H1 (cell line): ENCODE measurements at regions not wholly inside any gene's neighbourhood (a gene's known extent, or its start where the extent isn't known, plus 50 kb on each side); places are given as distances from the start of the nearest gene placed in this dataset.

Experiments used
- ATF3 ChIP-seq: IDR thresholded peaks from 2 replicates; pipeline ENCODE4 v1.6.1; 2011; ENCODE audit warnings: low read depth, mild to moderate bottlenecking, low read length; ENCODE audit not compliant: insufficient read depth
- CHD1 ChIP-seq: IDR thresholded peaks from 2 replicates; pipeline ENCODE4 v1.6.1; 2012; ENCODE audit warnings: low read depth, low read length, improper control_type of control experiment
- EZH2 ChIP-seq: fragments of 200-600 bp; sonication (generic); IDR thresholded peaks from 2 replicates; pipeline ENCODE4 v1.7.1; 2012; ENCODE audit warnings: low read depth, mild to moderate bottlenecking, moderate library complexity, low read length, inconsistent platforms; ENCODE audit not compliant: severe bottlenecking
- GABPA ChIP-seq: IDR thresholded peaks from 2 replicates; pipeline ENCODE4 v1.6.1; 2011; ENCODE audit warnings: mild to moderate bottlenecking, low read length, moderate library complexity, borderline replicate concordance; ENCODE audit not compliant: insufficient read depth
- POLR2AphosphoS5 ChIP-seq: IDR thresholded peaks from 2 replicates; pipeline ENCODE4 v1.6.1; 2011; ENCODE audit warnings: low read depth, low read length
- RAD21 ChIP-seq, 2 experiments: IDR thresholded peaks in 1 of 2; conservative IDR thresholded peaks in 1 of 2; 2 replicates each; pipeline ENCODE4 v1.6.1; 2011; ENCODE audit warnings: low read depth in 2 of 2, low read length in 2 of 2, improper control_type of control experiment in 1 of 2, inconsistent platforms in 1 of 2, mild to moderate bottlenecking in 1 of 2, moderate library complexity in 1 of 2
- SP1 ChIP-seq: IDR thresholded peaks from 2 replicates; pipeline ENCODE4 v1.6.1; 2011; ENCODE audit warnings: low read depth, low read length
- SUZ12 ChIP-seq: fragments of 200-600 bp; sonication (generic); IDR thresholded peaks from 2 replicates; pipeline ENCODE4 v1.6.1; 2012; ENCODE audit warnings: mild to moderate bottlenecking, inconsistent platforms, low read length, moderate library complexity, mixed read lengths
- TAF7 ChIP-seq: optimal IDR thresholded peaks from 2 replicates; pipeline ENCODE3; 2011; ENCODE audit warnings: low read depth, mild to moderate bottlenecking, inconsistent platforms, low read length, moderate library complexity, borderline replicate concordance
- TF ChIP-seq, protein P1 (sequence below), 3 experiments: IDR thresholded peaks; 1 replicate in 2 of 3; 2 replicates in 1 of 3; pipeline versions ENCODE4 v1.5.1 to v1.6.1; 2011; ENCODE audit warnings: low read length in 3 of 3, mild to moderate bottlenecking in 3 of 3, inconsistent platforms in 2 of 3, low read depth in 1 of 3, moderate library complexity in 1 of 3; ENCODE audit not compliant: insufficient read depth in 1 of 3; ENCODE audit errors: control extremely low read depth in 1 of 3

DNA sequence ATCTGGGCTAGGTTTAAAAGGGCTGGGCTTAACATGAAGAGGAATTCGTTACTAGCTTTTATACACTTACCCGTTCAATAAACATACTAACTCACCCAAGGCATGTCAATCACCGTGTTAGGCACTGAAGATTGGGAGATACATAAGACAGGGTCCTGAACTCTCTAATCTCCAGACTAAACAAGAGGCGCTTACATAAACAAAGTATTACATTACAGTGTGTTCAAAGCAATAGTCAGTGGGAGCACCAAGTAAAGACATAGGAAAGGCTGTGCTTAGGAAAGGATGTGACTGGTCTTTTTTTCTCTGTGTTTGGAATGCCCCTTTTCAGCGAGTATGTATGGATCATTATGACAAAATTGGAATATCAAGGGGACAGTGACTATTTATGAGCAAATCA, 203.6 kb upstream of the ADRA1B start:
- TF ChIP-seq, protein P1, sequence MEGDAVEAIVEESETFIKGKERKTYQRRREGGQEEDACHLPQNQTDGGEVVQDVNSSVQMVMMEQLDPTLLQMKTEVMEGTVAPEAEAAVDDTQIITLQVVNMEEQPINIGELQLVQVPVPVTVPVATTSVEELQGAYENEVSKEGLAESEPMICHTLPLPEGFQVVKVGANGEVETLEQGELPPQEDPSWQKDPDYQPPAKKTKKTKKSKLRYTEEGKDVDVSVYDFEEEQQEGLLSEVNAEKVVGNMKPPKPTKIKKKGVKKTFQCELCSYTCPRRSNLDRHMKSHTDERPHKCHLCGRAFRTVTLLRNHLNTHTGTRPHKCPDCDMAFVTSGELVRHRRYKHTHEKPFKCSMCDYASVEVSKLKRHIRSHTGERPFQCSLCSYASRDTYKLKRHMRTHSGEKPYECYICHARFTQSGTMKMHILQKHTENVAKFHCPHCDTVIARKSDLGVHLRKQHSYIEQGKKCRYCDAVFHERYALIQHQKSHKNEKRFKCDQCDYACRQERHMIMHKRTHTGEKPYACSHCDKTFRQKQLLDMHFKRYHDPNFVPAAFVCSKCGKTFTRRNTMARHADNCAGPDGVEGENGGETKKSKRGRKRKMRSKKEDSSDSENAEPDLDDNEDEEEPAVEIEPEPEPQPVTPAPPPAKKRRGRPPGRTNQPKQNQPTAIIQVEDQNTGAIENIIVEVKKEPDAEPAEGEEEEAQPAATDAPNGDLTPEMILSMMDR (IDR thresholded peaks at IDR 0.05; ENCODE audit: control extremely low read depth in 1 of 3, insufficient read depth in 1 of 3, low read depth in 1 of 3, low read length in 3 of 3): no peak
- TF ChIP-seq ATF3: no peak
- no peak for TF ChIP-seq SP1
- no peak for TF ChIP-seq POLR2AphosphoS5
- no peak for TF ChIP-seq GABPA
- TF ChIP-seq RAD21 (IDR thresholded peaks at IDR 0.05 in 1 of 2, conservative IDR thresholded peaks at IDR 0.05 in 1 of 2; ENCODE audit: low read depth in 2 of 2, low read length in 2 of 2): no peak
- no peak for TF ChIP-seq EZH2
- no peak for TF ChIP-seq SUZ12
- TF ChIP-seq CHD1: no peak
- TF ChIP-seq TAF7: no peak
